LHCN-M2 (cell line): ENCODE measurements at regions not wholly inside any gene's neighbourhood (a gene's known extent, or its start where the extent isn't known, plus 50 kb on each side); places are given as distances from the start of the nearest gene placed in this dataset.

Source experiments
- DNase-seq: peaks from one replicate; pipeline ENCODE4 v3.0.0-alpha.2; 2012; ENCODE audit warnings: low read depth

GRCh38 chr4:38189445-38189844, 229.2 kb downstream of the PTTG2 start:
- peak; percentile 90 for DNase-seq

- peak; percentile 86 for DNase-seq
Observed at GRCh38 chr4:38190717-38191178, 230.6 kb downstream of the PTTG2 start.

DNA sequence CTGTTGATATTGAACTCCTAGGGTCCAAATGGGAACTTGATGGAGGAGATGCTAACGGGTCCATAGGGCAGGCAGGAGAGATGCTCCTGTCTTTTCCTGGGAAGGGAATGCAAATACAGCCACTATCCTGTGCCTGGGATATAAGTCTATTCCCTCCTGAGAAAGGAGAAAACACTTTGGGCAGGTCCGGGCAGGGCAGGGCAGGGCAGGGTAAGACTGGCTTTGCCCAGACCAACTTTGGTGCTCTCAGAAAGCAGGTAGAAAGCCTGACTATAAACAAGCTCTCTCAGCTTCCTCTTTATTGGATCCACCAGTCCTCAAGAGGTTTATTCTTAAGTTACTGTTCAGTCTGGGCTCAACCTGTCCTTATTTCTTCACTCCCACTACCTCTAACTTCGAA, 232.3 kb downstream of the PTTG2 start:
- DNase-seq, result no peak

GRCh38 chr4:38193236-38193863, 233.2 kb downstream of the PTTG2 start:
- no peak for DNase-seq

GRCh38 chr4:38194047-38194602, 233.9 kb downstream of the PTTG2 start:
- no peak for DNase-seq

- DNase-seq, result no peak
Observed at GRCh38 chr4:38195486-38195885, 235.3 kb downstream of the PTTG2 start.

DNA sequence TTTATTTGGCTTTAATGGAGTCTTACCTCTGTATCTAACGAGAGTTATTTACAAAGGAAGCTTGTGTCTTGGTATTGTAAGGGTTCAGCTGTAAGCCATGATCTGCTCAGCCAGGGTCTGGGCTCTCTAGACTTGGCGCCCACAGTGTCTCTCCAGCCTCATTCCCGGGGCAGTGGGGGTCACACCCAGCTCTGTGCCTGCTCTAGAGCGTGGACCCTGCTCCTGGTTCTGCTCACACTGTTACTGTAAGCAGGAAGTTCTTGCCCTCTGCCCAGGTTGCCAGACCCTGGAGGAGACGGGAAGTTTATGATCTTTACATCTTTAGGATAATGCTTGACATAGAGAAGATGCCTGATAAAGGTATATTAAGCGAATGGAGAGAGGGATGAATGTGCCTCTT, 235.7 kb downstream of the PTTG2 start:
- no peak for DNase-seq

DNA sequence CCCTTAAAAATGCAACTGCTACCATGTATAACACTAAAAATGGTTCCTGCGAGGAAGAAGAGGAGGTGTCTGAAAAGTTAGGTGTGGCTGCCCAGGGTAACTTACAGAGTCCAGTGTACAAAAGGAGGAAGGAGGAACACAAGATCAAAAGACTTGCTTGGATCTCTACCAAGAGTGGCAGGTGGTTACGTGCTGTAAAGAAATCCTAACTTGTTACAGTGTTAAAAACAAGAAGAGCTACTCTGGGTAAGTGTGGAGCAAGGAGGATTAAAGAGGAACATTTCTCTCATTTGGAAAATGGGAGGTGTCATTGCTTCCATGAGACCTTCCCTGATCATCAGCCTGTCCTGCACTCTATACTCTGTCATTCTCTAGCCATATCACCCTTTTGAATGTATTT, 242.0 kb downstream of the PTTG2 start:
- DNase-seq, result no peak

DNA sequence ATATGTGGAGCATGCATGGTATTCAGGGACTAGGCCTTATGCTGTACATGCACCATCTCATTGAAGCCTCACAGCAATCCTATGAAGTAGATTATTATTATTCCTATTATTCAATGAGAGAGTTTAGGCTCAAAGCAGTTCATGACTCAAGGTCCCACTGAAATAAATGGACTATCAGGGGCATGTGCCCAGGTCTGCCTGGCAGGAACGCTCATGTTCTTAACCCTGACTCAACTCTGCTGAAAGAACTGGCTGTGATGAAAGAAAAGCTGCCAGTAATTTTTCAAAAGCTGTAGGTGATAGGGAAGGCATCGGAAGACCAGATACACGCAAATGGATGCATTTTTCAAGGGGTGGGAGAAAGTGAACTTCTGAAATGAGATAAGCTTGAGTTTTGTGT, 243.4 kb downstream of the PTTG2 start:
- no peak for DNase-seq

DNA sequence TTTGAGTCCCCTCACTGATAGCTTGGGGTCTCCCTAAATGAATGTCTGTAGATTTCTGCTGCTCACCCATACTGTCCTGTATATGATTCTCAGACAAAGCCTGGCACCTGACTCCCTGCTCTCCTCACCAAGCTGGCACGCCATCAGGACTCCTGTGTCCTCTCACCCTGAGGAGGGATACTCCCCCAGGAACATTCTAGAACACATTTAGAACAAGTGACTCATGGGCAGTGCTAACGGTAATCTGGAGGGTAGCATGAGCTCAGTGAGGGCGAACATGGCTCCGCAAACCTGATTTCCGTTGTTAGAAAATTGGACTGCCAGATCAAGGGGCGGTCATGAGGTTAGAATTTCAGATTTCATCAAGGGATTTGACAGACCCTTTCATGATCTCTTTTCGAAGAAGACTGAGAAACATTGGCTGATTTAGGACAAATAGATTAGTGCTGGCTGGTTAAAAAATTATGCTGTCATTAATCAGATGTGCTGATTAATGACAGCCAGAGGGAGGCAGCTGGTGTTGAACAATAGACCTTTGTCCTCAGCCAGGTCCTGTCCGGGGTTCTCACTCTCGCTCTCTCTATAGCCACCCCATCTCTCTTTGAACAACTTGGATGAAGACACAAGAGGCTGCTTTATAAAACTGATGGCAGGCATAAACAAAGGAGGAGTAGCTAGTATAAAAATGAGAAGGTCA, 244.3 kb downstream of the PTTG2 start:
- no peak for DNase-seq

- no peak for DNase-seq
Observed at GRCh38 chr4:38205261-38205660, 245.1 kb downstream of the PTTG2 start.

DNA sequence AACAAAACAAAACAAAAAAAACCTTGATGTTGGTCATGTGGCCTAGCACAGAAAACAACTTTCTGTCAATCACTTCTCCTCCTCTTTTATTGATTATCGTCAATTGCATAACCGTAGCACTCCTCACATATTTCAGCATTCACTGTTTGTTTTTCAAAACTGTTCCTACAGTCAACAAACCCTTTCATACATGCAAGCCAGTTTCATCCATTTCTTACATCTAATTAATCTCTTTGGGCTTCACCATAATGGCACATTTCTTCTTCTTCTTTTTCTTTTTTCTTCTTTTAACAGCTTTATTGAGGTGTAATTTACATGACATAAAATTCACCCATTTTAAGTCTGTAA, 246.9 kb downstream of the PTTG2 start:
- no peak for DNase-seq

DNA sequence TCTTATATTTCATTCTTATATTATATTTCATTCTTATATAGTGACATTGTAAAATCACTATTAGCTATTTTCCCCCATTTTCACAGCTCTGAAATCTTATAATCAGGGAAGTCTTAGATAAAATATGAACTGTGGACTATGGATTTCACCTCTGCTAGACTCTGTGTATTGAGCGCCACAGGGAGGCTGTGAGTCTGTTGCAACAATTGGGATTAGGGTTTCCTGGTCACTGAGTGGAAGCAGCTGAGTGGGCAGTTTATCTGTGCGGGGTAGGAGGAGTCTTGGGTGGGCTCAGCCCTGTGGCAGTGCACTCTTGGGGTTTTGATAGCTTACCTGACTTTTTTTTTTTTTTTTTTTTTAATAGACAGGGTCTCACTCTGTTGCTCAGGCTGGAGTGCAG, 249.5 kb downstream of the PTTG2 start:
- no peak for DNase-seq

- DNase-seq, result no peak
Observed at GRCh38 chr4:38210396-38211114, 250.4 kb downstream of the PTTG2 start.

- DNase-seq, result no peak
Observed at GRCh38 chr4:38211885-38212284, 251.7 kb downstream of the PTTG2 start.

- no peak for DNase-seq
Observed at GRCh38 chr4:38213083-38213805, 253.0 kb downstream of the PTTG2 start.

DNA sequence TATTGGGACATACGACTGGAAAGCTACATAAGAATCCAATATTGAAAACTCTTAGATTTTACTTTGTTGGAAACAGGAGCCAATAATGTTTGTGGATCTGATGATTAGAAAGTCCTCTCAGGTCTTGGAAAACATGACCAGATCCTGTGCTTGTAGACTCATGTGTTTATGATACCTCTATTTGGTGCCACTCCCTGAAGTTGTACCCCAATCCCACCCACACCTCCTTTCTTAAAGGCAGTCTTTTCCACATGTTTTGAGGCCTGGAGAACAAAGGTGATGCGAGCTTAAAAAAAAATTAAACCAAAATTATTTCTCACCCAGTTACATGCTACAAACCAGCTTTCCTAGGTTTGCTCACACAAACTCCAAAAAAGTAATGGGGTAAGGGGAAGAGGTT, 262.7 kb downstream of the PTTG2 start:
- no peak for DNase-seq

GRCh38 chr4:38223306-38223705, 263.1 kb downstream of the PTTG2 start:
- DNase-seq, result no peak

DNA sequence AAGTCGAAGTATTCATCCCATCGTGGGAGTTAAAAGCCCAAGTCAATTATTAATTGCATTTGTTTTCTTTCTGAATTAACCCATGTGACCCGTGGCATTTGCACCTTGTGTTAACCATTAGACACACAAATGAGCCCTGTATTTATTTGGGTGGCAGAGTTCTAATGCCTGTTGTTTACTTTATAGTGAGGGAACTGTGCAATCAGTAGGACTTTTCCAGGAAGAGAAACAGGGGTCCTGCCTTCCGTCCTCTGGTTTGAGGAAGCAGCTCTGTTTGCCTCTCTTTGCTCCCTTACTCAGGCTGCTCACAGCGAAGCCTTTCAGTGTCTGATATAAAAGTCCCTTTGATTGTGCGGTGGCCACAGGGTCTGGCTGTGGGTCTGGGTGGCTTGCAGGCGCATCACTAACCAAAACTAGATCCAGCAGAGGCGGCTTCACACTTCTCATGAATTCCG, 263.6 kb downstream of the PTTG2 start:
- no peak for DNase-seq

DNA sequence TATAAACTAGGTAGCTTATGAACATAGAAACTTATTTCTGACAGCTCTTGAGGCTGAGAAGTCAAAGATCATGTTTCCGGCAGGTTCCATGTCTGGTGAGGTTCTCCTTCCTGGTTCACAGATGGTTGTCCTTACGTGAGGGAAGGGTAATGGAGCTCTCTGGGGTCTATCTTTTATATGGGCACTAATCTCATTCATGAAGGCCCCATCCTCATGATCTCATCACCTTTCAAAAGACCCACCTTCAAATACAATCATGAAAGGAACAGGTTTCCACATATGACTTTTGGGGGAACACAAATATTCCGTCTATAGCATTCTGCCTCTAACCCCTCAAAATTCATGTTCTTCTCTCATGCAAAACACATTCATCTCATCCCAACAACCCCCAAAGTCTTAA, 264.7 kb downstream of the PTTG2 start:
- no peak for DNase-seq

- DNase-seq, result no peak
Observed at GRCh38 chr4:38226170-38226569, 266.0 kb downstream of the PTTG2 start.
